Body of pancreas (tissue), 4 donors: ENCODE measurements at regions not wholly inside any gene's neighbourhood (a gene's known extent, or its start where the extent isn't known, plus 50 kb on each side); places are given as distances from the start of the nearest gene placed in this dataset.
"Not testable (repeated sequence)": the region's sequence is repeated elsewhere in the genome, so short reads cannot be mapped to it uniquely, and the experiment has no call there.

Source experiments
- CTCF ChIP-seq, 7 experiments: fragments of 450-650 bp in 4 of 7; fragments of 200-600 bp in 3 of 7; sonication (generic) in 3 of 7; IDR thresholded peaks; one replicate each; pipeline ENCODE4 v1.5.1; 2016 to 2019; ENCODE audit warnings: antibody characterized with exemption in 7 of 7
- POLR2A ChIP-seq, 3 donors: fragments of 450-650 bp; IDR thresholded peaks; one replicate each; pipeline ENCODE4 v1.6.1; 2016; ENCODE audit warnings: antibody characterized with exemption in 3 of 3, mild to moderate bottlenecking in 2 of 3

- not testable (repeated sequence) for TF ChIP-seq CTCF, POLR2A (IDR thresholded peaks at IDR 0.05)
Observed at GRCh38 chr11:71639520-71639849, 56.8 kb upstream of the KRTAP5-11 start.
